ENCODE measurements at regions not wholly inside any gene's neighbourhood (a gene's known extent, or its start where the extent isn't known, plus 50 kb on each side); places are given as distances from the start of the nearest gene placed in this dataset.
"Not testable (repeated sequence)": the region's sequence is repeated elsewhere in the genome, so short reads cannot be mapped to it uniquely, and the experiment has no call there.

- H3K9me2 ChIP-seq (ENCODE audit: low read depth, low read length); H3K9me3 ChIP-seq (ENCODE audit: low read length); H3K4me2 ChIP-seq (ENCODE audit: low read length); H3K27ac ChIP-seq (ENCODE audit: low read depth, low read length, poor library complexity, severe bottlenecking); H2AFZ ChIP-seq (ENCODE audit: low read length); H3K9ac ChIP-seq (ENCODE audit: low read length); H4K20me1 ChIP-seq (ENCODE audit: insufficient read depth, low read length); H3K4me3 ChIP-seq (ENCODE audit: low read depth, low read length, poor library complexity, severe bottlenecking); H3K36me3 ChIP-seq (ENCODE audit: insufficient read depth, low read length); H3K4me1 ChIP-seq (ENCODE audit: insufficient read depth, low read length, severe bottlenecking); H3F3A ChIP-seq (ENCODE audit: insufficient read depth, low read length); H3K27me3 ChIP-seq (ENCODE audit: insufficient read depth, low read length); H3K79me2 ChIP-seq (ENCODE audit: insufficient read depth, low read length): not testable (repeated sequence)
Observed at GRCh38 chr9:66266202-66266601, 529.3 kb downstream of the FOXD4L4 start.

GRCh38 chr9:66266856-66267430 lies 530.0 kb downstream of the FOXD4L4 start:
- H4K20me1 ChIP-seq (ENCODE audit: insufficient read depth, low read length); H2AFZ ChIP-seq (ENCODE audit: low read length); H3K4me1 ChIP-seq (ENCODE audit: insufficient read depth, low read length, severe bottlenecking); H3K27me3 ChIP-seq (ENCODE audit: insufficient read depth, low read length); H3K27ac ChIP-seq (ENCODE audit: low read depth, low read length, poor library complexity, severe bottlenecking); H3K9me3 ChIP-seq (ENCODE audit: low read length); H3K4me2 ChIP-seq (ENCODE audit: low read length); H3K36me3 ChIP-seq (ENCODE audit: insufficient read depth, low read length); H3K9me2 ChIP-seq (ENCODE audit: low read depth, low read length); H3K9ac ChIP-seq (ENCODE audit: low read length); H3F3A ChIP-seq (ENCODE audit: insufficient read depth, low read length); H3K4me3 ChIP-seq (ENCODE audit: low read depth, low read length, poor library complexity, severe bottlenecking); H3K79me2 ChIP-seq (ENCODE audit: insufficient read depth, low read length): not testable (repeated sequence)

DNA sequence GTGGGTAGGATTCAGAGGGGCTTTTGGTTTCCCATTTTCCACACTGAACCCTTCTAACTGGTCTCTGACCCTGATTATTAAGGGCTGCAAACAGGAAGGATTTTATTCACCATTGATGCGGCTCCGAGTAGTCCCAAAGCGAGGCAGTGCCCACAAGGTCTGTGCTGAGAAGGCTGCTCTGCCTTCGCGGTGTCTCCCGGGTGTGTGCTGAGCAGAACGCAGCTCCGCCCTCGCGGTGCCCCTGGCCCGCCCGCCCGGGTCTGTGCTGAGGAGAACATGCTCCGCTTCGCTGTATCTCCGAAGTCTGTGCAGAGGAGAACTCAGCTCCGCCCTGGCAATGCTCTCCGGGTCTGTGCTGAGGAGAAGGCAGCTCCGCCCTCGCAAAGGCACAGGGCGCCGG lies 530.7 kb downstream of the FOXD4L4 start:
- not testable (repeated sequence) for H3F3A ChIP-seq (ENCODE audit: insufficient read depth, low read length); H2AFZ ChIP-seq (ENCODE audit: low read length); H3K79me2 ChIP-seq (ENCODE audit: insufficient read depth, low read length); H3K4me3 ChIP-seq (ENCODE audit: low read depth, low read length, poor library complexity, severe bottlenecking); H4K20me1 ChIP-seq (ENCODE audit: insufficient read depth, low read length); H3K27me3 ChIP-seq (ENCODE audit: insufficient read depth, low read length); H3K27ac ChIP-seq (ENCODE audit: low read depth, low read length, poor library complexity, severe bottlenecking); H3K4me2 ChIP-seq (ENCODE audit: low read length); H3K9ac ChIP-seq (ENCODE audit: low read length); H3K9me3 ChIP-seq (ENCODE audit: low read length); H3K36me3 ChIP-seq (ENCODE audit: insufficient read depth, low read length); H3K4me1 ChIP-seq (ENCODE audit: insufficient read depth, low read length, severe bottlenecking); H3K9me2 ChIP-seq (ENCODE audit: low read depth, low read length)

GRCh38 chr9:66269024-66269423 lies 532.1 kb downstream of the FOXD4L4 start:
- not testable (repeated sequence) for H3K27ac ChIP-seq (ENCODE audit: low read depth, low read length, poor library complexity, severe bottlenecking); H3K4me2 ChIP-seq (ENCODE audit: low read length); H2AFZ ChIP-seq (ENCODE audit: low read length); H3F3A ChIP-seq (ENCODE audit: insufficient read depth, low read length); H3K79me2 ChIP-seq (ENCODE audit: insufficient read depth, low read length); H3K9me2 ChIP-seq (ENCODE audit: low read depth, low read length); H3K27me3 ChIP-seq (ENCODE audit: insufficient read depth, low read length); H3K9ac ChIP-seq (ENCODE audit: low read length); H3K9me3 ChIP-seq (ENCODE audit: low read length); H3K36me3 ChIP-seq (ENCODE audit: insufficient read depth, low read length); H4K20me1 ChIP-seq (ENCODE audit: insufficient read depth, low read length); H3K4me3 ChIP-seq (ENCODE audit: low read depth, low read length, poor library complexity, severe bottlenecking); H3K4me1 ChIP-seq (ENCODE audit: insufficient read depth, low read length, severe bottlenecking)

DNA sequence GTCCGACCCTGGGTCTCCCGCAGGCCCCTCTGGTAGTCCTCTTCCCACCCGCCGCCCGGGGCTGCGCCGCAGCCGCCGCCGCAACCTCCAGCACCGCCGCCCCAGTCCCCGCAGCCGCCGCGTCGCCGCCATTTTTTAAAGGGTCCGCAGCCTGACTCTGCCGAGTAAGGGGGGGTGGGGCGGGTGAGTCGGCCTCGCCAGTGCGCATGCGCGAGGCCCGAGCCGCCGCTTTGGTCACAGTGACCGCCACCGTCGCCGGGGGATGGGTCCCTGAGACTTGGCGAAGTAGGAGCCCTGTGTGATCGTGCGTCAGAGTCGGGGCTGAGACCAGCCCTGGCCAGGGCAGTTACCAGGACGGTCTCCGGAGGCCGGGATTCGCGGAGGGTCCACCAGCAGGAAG lies 532.8 kb downstream of the FOXD4L4 start:
- H3K36me3 ChIP-seq (ENCODE audit: insufficient read depth, low read length); H3K27me3 ChIP-seq (ENCODE audit: insufficient read depth, low read length); H3K9me2 ChIP-seq (ENCODE audit: low read depth, low read length); H3K9me3 ChIP-seq (ENCODE audit: low read length); H3K4me1 ChIP-seq (ENCODE audit: insufficient read depth, low read length, severe bottlenecking); H2AFZ ChIP-seq (ENCODE audit: low read length); H3K79me2 ChIP-seq (ENCODE audit: insufficient read depth, low read length); H4K20me1 ChIP-seq (ENCODE audit: insufficient read depth, low read length); H3K4me2 ChIP-seq (ENCODE audit: low read length); H3F3A ChIP-seq (ENCODE audit: insufficient read depth, low read length); H3K27ac ChIP-seq (ENCODE audit: low read depth, low read length, poor library complexity, severe bottlenecking); H3K9ac ChIP-seq (ENCODE audit: low read length): not testable (repeated sequence)
- peak overlapping the region; percentile 68 for H3K4me3 ChIP-seq (ENCODE audit: low read depth, low read length, poor library complexity, severe bottlenecking)

GRCh38 chr9:66278809-66279208 lies 541.9 kb downstream of the FOXD4L4 start:
- not testable (repeated sequence) for H3K27ac ChIP-seq (ENCODE audit: low read depth, low read length, poor library complexity, severe bottlenecking); H3K4me1 ChIP-seq (ENCODE audit: insufficient read depth, low read length, severe bottlenecking); H3F3A ChIP-seq (ENCODE audit: insufficient read depth, low read length); H3K9me2 ChIP-seq (ENCODE audit: low read depth, low read length); H3K9ac ChIP-seq (ENCODE audit: low read length); H3K4me2 ChIP-seq (ENCODE audit: low read length); H3K79me2 ChIP-seq (ENCODE audit: insufficient read depth, low read length); H4K20me1 ChIP-seq (ENCODE audit: insufficient read depth, low read length); H3K36me3 ChIP-seq (ENCODE audit: insufficient read depth, low read length); H3K27me3 ChIP-seq (ENCODE audit: insufficient read depth, low read length); H3K9me3 ChIP-seq (ENCODE audit: low read length); H3K4me3 ChIP-seq (ENCODE audit: low read depth, low read length, poor library complexity, severe bottlenecking); H2AFZ ChIP-seq (ENCODE audit: low read length)
